Astrocyte (in vitro differentiated cells and primary cell): ENCODE measurements at regions not wholly inside any gene's neighbourhood (a gene's known extent, or its start where the extent isn't known, plus 50 kb on each side); places are given as distances from the start of the nearest gene placed in this dataset.

ENCODE experiments used
- DNase-seq: peaks from one replicate; pipeline ENCODE4 v3.0.0-alpha.2; 2010; ENCODE audit warnings: low read depth
- FAIRE-seq: peaks from 2 replicates; lab custom pipeline; 2011; peaks lifted over from hg19 to GRCh38; lab: Jason Lieb, UNC
- H2AFZ ChIP-seq: 2 replicates; pipeline ENCODE4 v1.6.0; 2012; ENCODE audit warnings: low read depth, low read length, inconsistent platforms
- H3K27ac ChIP-seq: 2 replicates; pipeline ENCODE4 v1.5.1; 2011; ENCODE audit warnings: low read depth, low read length, inconsistent platforms
- H3K27me3 ChIP-seq: 2 replicates; pipeline ENCODE4 v1.6.0; 2011; ENCODE audit warnings: low read length, inconsistent platforms; ENCODE audit not compliant: insufficient read depth
- H3K36me3 ChIP-seq: 2 replicates; pipeline ENCODE4 v1.5.1; 2011; ENCODE audit warnings: low read length, inconsistent platforms; ENCODE audit not compliant: insufficient read depth
- H3K4me1 ChIP-seq: 2 replicates; pipeline ENCODE4 v1.5.1; 2011; ENCODE audit warnings: low read length, inconsistent platforms; ENCODE audit not compliant: insufficient read depth
- H3K4me2 ChIP-seq: 2 replicates; pipeline ENCODE4 v1.6.0; 2012; ENCODE audit warnings: low read length, inconsistent platforms
- H3K4me3 ChIP-seq: 2 replicates; pipeline ENCODE4 v1.5.1; 2011; ENCODE audit warnings: low read depth, mild to moderate bottlenecking, low read length, inconsistent platforms; ENCODE audit not compliant: insufficient read depth
- H3K79me2 ChIP-seq: 2 replicates; pipeline ENCODE4 v1.6.0; 2012; ENCODE audit warnings: mild to moderate bottlenecking, low read length, inconsistent platforms; ENCODE audit not compliant: insufficient read depth
- H3K9ac ChIP-seq: 2 replicates; pipeline ENCODE4 v1.6.0; 2012; ENCODE audit warnings: mild to moderate bottlenecking, low read length, inconsistent platforms
- H3K9me3 ChIP-seq: 2 replicates; pipeline ENCODE4 v1.5.1; 2012; ENCODE audit warnings: low read depth, mild to moderate bottlenecking, low read length, inconsistent platforms; ENCODE audit not compliant: insufficient read depth
- H4K20me1 ChIP-seq: 2 replicates; pipeline ENCODE4 v1.6.0; 2012; ENCODE audit warnings: low read length, inconsistent platforms; ENCODE audit not compliant: insufficient read depth
- H3K27ac Mint-ChIP-seq: one replicate; pipeline ENCODE4 v1.8.0; 2021; ENCODE audit warnings: mild to moderate bottlenecking, mixed read lengths; ENCODE audit not compliant: unreplicated experiment
- H3K27me3 Mint-ChIP-seq: one replicate; pipeline ENCODE4 v1.8.0; 2021; ENCODE audit warnings: low read depth, mixed read lengths; ENCODE audit not compliant: unreplicated experiment
- H3K36me3 Mint-ChIP-seq: one replicate; pipeline ENCODE4 v1.8.0; 2021; ENCODE audit warnings: low read depth, mixed read lengths; ENCODE audit not compliant: unreplicated experiment
- H3K4me1 Mint-ChIP-seq: one replicate; pipeline ENCODE4 v1.8.0; 2021; ENCODE audit warnings: low read depth, mixed read lengths; ENCODE audit not compliant: unreplicated experiment
- H3K4me3 Mint-ChIP-seq: one replicate; pipeline ENCODE4 v1.8.0; 2021; ENCODE audit warnings: mild to moderate bottlenecking, moderate library complexity, mixed read lengths; ENCODE audit not compliant: unreplicated experiment
- H3K9me3 Mint-ChIP-seq: one replicate; pipeline ENCODE4 v1.8.0; 2021; ENCODE audit warnings: mild to moderate bottlenecking, mixed read lengths; ENCODE audit not compliant: unreplicated experiment
- EZH2 ChIP-seq: IDR thresholded peaks from 2 replicates; pipeline ENCODE4 v1.6.1; 2012; ENCODE audit warnings: mild to moderate bottlenecking, low read length, inconsistent platforms; ENCODE audit not compliant: insufficient read depth
- TF ChIP-seq, protein P1 (sequence below): IDR thresholded peaks from 2 replicates; pipeline ENCODE4 v1.5.1; 2011; ENCODE audit warnings: low read depth, mild to moderate bottlenecking, inconsistent platforms, low read length, moderate library complexity; ENCODE audit not compliant: insufficient read depth

DNA sequence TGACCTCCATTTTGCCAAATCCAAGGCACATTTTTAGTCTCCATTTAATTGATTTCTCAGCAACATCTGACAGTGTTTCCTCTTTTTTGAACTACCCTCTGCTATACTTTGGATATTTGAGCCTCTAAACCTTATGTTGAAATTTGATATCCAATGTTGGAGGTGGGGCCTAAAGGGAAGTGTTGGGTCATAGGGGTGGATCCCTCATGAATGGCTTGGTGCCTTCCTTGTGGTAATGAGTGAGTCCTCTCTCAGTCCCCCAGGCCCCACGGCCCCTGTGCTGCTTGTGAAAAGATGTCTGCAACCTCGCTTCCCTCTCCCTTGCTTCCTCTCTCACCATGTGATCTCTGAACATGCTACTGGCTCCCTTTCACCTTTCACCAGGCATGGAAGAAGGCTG, 96.8 kb upstream of the DGKB start:
- no peak overlapping the region for H2AFZ ChIP-seq
- H3K4me3 ChIP-seq, result no peak overlapping the region
- no peak for DNase-seq
- Mint-ChIP-seq H3K4me3 (no peak overlapping the region), H3K27me3 (no peaks in the 10 kb centered on the region), H3K36me3 (no peaks in the 10 kb centered on the region), H3K27ac (no peak overlapping the region), H3K4me1 (peaks cover 6% of the 10 kb centered on the region), H3K9me3 (no peaks in the 10 kb centered on the region)
- H4K20me1 ChIP-seq, result no peaks in the 10 kb centered on the region
- H3K27me3 ChIP-seq, result no peaks in the 10 kb centered on the region
- no peak overlapping the region for H3K27ac ChIP-seq
- TF ChIP-seq EZH2, result no peak
- TF ChIP-seq, protein P1, sequence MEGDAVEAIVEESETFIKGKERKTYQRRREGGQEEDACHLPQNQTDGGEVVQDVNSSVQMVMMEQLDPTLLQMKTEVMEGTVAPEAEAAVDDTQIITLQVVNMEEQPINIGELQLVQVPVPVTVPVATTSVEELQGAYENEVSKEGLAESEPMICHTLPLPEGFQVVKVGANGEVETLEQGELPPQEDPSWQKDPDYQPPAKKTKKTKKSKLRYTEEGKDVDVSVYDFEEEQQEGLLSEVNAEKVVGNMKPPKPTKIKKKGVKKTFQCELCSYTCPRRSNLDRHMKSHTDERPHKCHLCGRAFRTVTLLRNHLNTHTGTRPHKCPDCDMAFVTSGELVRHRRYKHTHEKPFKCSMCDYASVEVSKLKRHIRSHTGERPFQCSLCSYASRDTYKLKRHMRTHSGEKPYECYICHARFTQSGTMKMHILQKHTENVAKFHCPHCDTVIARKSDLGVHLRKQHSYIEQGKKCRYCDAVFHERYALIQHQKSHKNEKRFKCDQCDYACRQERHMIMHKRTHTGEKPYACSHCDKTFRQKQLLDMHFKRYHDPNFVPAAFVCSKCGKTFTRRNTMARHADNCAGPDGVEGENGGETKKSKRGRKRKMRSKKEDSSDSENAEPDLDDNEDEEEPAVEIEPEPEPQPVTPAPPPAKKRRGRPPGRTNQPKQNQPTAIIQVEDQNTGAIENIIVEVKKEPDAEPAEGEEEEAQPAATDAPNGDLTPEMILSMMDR, result no peak
- no peak overlapping the region for H3K9ac ChIP-seq
- no peak for FAIRE-seq
- H3K4me2 ChIP-seq, result no peak overlapping the region
- no peaks in the 10 kb centered on the region for H3K9me3 ChIP-seq
- no peaks in the 10 kb centered on the region for H3K79me2 ChIP-seq
- no peaks in the 10 kb centered on the region for H3K36me3 ChIP-seq
- no peaks in the 10 kb centered on the region for H3K4me1 ChIP-seq

- Mint-ChIP-seq H3K36me3 (no peaks in the 10 kb centered on the region), H3K27me3 (no peaks in the 10 kb centered on the region)
Measured at GRCh38 chr7:14995774-14996173, 93.2 kb upstream of the DGKB start.

GRCh38 chr7:14988941-14989340, 86.4 kb upstream of the DGKB start:
- Histone ChIP-seq H3K27me3 (no peaks in the 10 kb centered on the region), H4K20me1 (no peaks in the 10 kb centered on the region), H3K9ac (no peak overlapping the region), H3K79me2 (no peaks in the 10 kb centered on the region), H3K27ac (no peak overlapping the region), H3K36me3 (no peaks in the 10 kb centered on the region), H2AFZ (no peak overlapping the region), H3K4me2 (no peak overlapping the region), H3K4me3 (no peak overlapping the region), H3K9me3 (no peaks in the 10 kb centered on the region), H3K4me1 (no peaks in the 10 kb centered on the region)
- TF ChIP-seq, protein P1, result no peak
- no peak for TF ChIP-seq EZH2
- Mint-ChIP-seq H3K27me3 (no peaks in the 10 kb centered on the region), H3K9me3 (peaks cover 2% of the 10 kb centered on the region), H3K36me3 (no peaks in the 10 kb centered on the region), H3K4me1 (no peaks in the 10 kb centered on the region), H3K27ac (no peak overlapping the region), H3K4me3 (no peak overlapping the region)
- DNase-seq (no peak), FAIRE-seq (no peak)

More at GRCh38 chr7:14995774-14996173, 93.2 kb upstream of the DGKB start:
- no peaks in the 10 kb centered on the region for H3K9me3 ChIP-seq
- H3K4me3 ChIP-seq, result no peak overlapping the region
- Mint-ChIP-seq H3K4me3 (no peak overlapping the region), H3K27ac (no peak overlapping the region), H3K4me1 (peaks cover 6% of the 10 kb centered on the region), H3K9me3 (no peaks in the 10 kb centered on the region)
- peak; percentile 56 for DNase-seq
- TF ChIP-seq, protein P1, result no peak
- no peak for TF ChIP-seq EZH2
- H3K36me3 ChIP-seq, result no peaks in the 10 kb centered on the region
- no peaks in the 10 kb centered on the region for H4K20me1 ChIP-seq
- H3K27ac ChIP-seq, result no peak overlapping the region
- H3K4me1 ChIP-seq, result no peaks in the 10 kb centered on the region
- peak overlapping the region; percentile 7 for H2AFZ ChIP-seq
- H3K27me3 ChIP-seq, result no peaks in the 10 kb centered on the region
- FAIRE-seq, result no peak
- H3K79me2 ChIP-seq, result no peaks in the 10 kb centered on the region
- H3K4me2 ChIP-seq, result no peak overlapping the region
- H3K9ac ChIP-seq, result no peak overlapping the region
